Cardiac muscle cell (in vitro differentiated cells and primary cell): ENCODE measurements at regions not wholly inside any gene's neighbourhood (a gene's known extent, or its start where the extent isn't known, plus 50 kb on each side); places are given as distances from the start of the nearest gene placed in this dataset.
"Not testable (repeated sequence)": the region's sequence is repeated elsewhere in the genome, so short reads cannot be mapped to it uniquely, and the experiment has no call there.

ENCODE experiments used
- DNase-seq, 2 donors: peaks; one replicate each; pipeline versions ENCODE4 v3.0.0 to v3.0.0-alpha.2; 2010 to 2017; ENCODE audit warnings: low read depth in 1 of 2, low spot score in 1 of 2
- H3K27ac ChIP-seq: fragments of 200-600 bp; sonication (generic); 2 replicates; pipeline ENCODE4 v1.5.1; 2016
- H3K27me3 ChIP-seq: fragments of 200-600 bp; sonication (generic); 2 replicates; pipeline ENCODE4 v1.6.0; 2016; ENCODE audit warnings: control low read depth
- H3K36me3 ChIP-seq: fragments of 200-600 bp; sonication (generic); 2 replicates; pipeline ENCODE4 v1.5.1; 2016; ENCODE audit warnings: control low read depth
- H3K4me1 ChIP-seq: fragments of 200-600 bp; sonication (generic); 2 replicates; pipeline ENCODE4 v1.8.1; 2017; ENCODE audit warnings: low read depth, mild to moderate bottlenecking, mixed run types
- H3K4me3 ChIP-seq: fragments of 200-600 bp; sonication (generic); 2 replicates; pipeline ENCODE4 v1.5.1; 2016; ENCODE audit warnings: mild to moderate bottlenecking
- H3K9me3 ChIP-seq: fragments of 200-600 bp; sonication (generic); 2 replicates; pipeline ENCODE4 v1.5.1; 2017; ENCODE audit warnings: low read depth, mild to moderate bottlenecking, control low read depth
- CTCF ChIP-seq: IDR thresholded peaks from 2 replicates; pipeline ENCODE4 v1.5.1; 2012; ENCODE audit warnings: low read depth, mild to moderate bottlenecking, low read length

GRCh38 chr6:43927532-43928210 lies 157.7 kb downstream of the VEGFA start:
- H3K27ac ChIP-seq = no peak overlapping the region
- no peak for DNase-seq
- peaks cover 13% of the 10 kb centered on the region for H3K4me1 ChIP-seq
- no peak overlapping the region for H3K4me3 ChIP-seq
- no peaks in the 10 kb centered on the region for H3K9me3 ChIP-seq
- H3K27me3 ChIP-seq = no peaks in the 10 kb centered on the region
- H3K36me3 ChIP-seq = no peaks in the 10 kb centered on the region
- TF ChIP-seq CTCF = no peak

- peak overlapping the region; percentile 63 for H3K27ac ChIP-seq
Measured at GRCh38 chr6:43926634-43927531, 156.9 kb downstream of the VEGFA start.

GRCh38 chr6:43925636-43926139 lies 155.7 kb downstream of the VEGFA start:
- H3K27ac ChIP-seq = not testable (repeated sequence)

More at GRCh38 chr6:43926634-43927531, 156.9 kb downstream of the VEGFA start:
- H3K36me3 ChIP-seq = no peaks in the 10 kb centered on the region
- peak; percentile 6 for TF ChIP-seq CTCF
- H3K27me3 ChIP-seq = no peaks in the 10 kb centered on the region
- H3K4me3 ChIP-seq = no peak overlapping the region
- peaks cover 13% of the 10 kb centered on the region for H3K4me1 ChIP-seq
- peak; percentile 68 to 97 for DNase-seq
- no peaks in the 10 kb centered on the region for H3K9me3 ChIP-seq

GRCh38 chr6:43924222-43924702 lies 154.3 kb downstream of the VEGFA start:
- Histone ChIP-seq H3K4me1 (peaks cover 13% of the 10 kb centered on the region), H3K4me3 (no peak overlapping the region), H3K9me3 (no peaks in the 10 kb centered on the region), H3K27me3 (no peaks in the 10 kb centered on the region), H3K27ac (no peak overlapping the region), H3K36me3 (no peaks in the 10 kb centered on the region)
- no peak for TF ChIP-seq CTCF
- peak in 1 of 2 donors; percentile 24 for DNase-seq

More at GRCh38 chr6:43925636-43926139, 155.7 kb downstream of the VEGFA start:
- H3K9me3 ChIP-seq, DNase-seq, H3K27me3 ChIP-seq, H3K36me3 ChIP-seq, H3K4me3 ChIP-seq: not testable (repeated sequence)
- H3K4me1 ChIP-seq = peaks cover 13% of the 10 kb centered on the region

- H3K4me1 ChIP-seq = peaks cover 13% of the 10 kb centered on the region
- DNase-seq = peak in 1 of 2 donors; percentile 43
Measured at GRCh38 chr6:43923376-43924221, 153.6 kb downstream of the VEGFA start.

More at GRCh38 chr6:43923376-43924221, 153.6 kb downstream of the VEGFA start:
- no peak for TF ChIP-seq CTCF
- H3K27ac ChIP-seq = no peak overlapping the region
- H3K9me3 ChIP-seq = no peaks in the 10 kb centered on the region
- no peaks in the 10 kb centered on the region for H3K27me3 ChIP-seq
- no peaks in the 10 kb centered on the region for H3K36me3 ChIP-seq
- H3K4me3 ChIP-seq = no peak overlapping the region
